ENCODE measurements at regions not wholly inside any gene's neighbourhood (a gene's known extent, or its start where the extent isn't known, plus 50 kb on each side); places are given as distances from the start of the nearest gene placed in this dataset.

GRCh38 chr1:234973426-234974250, 155.0 kb downstream of the TOMM20 start:
- DNase-seq (ENCODE audit: low read depth) = no peak

- no peak for DNase-seq (ENCODE audit: low read depth)
Measured at GRCh38 chr1:234972411-234973191, 156.0 kb downstream of the TOMM20 start.

- DNase-seq (ENCODE audit: low read depth) = no peak
Measured at GRCh38 chr1:234971586-234972297, 156.9 kb downstream of the TOMM20 start.

DNA sequence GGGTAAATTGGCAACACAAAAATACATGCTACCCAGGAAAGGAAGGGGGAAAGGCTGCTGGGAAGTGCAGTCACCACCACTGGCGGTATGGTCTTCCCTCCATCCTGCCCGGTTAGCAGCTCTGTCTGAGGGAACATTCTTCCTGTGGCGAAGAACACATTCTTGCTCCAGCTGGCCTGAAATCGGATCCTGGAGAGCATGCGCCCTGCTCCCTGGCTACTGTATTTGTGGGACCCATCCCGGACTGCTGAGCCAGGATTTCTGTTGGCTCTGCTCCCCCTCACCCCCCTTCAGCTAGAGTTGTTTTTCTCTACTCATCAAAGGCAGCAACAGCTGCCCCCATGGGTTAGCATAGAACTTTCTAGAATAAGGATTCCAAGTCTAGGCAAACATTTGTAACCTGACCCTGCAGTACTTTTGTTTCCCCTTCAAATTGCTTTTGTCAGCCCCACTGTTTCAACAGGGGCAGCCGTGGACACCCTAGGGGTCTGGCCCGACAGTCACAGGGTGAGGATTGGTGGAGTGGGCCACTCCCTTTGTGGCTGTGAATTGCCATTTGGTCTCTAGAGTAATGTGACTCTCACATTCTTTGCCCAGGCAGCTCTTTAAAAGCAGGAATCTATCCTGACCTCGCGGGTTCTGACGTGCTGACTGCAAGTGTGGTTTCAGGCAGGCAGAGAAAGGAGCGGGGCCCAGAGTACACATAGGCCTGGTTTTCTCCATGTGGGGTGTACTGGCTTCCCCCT, 157.7 kb downstream of the TOMM20 start:
- DNase-seq (ENCODE audit: low read depth) = no peak

DNA sequence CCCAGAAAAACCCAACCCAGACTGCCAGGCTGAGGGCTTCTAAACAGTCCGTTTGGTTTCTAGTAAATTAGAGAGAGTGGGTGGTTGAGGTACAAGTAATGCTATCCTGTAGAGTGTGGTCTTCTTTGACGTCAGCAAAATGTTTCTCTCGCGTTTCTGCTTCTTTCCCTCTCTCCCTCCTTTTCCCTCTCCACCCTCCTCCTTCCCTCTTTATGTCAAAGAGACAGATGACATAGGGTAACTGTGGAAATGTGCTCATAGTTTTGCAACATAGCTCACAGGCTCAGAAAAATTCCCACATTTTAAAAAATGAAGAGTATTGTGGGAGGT, 158.3 kb downstream of the TOMM20 start:
- DNase-seq (ENCODE audit: low read depth) = no peak

DNA sequence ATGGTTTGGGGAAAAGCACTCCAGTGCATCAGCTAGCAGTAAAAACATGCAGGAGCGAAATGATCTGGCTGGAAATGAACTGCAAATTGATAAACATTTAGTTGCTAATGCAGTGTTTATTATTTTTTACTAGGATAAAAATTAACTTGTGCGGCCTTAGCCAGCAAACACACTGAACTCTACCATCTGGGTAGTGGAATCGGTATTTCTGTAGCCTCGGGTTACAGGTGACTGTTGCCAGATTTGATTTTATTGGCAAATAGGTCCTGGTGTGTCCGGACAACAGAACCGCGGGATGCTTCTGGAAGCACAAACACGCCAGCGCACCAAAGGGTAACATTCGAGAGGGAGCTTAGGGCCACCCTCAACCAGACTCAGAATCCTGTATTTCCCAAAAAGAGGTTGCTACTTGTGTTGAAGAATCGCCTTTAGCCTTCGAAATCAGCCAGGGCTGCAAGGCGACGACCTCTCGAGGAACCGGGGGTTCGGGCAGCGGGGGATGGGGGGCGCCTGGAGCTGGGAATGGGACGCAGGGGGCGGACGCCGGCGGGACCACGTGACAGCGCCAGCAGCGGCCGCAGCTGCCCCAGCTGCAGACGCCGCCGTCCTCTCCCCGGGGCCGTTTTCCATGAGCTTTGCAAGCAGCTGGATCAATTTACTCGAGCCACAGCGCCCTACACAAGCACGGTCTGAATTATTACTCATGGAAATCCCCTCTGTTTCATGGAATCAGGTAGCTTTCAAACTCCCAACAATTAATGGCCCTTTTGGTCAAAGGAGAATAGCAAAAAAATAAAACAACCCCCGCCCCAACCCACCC, 158.8 kb downstream of the TOMM20 start:
- DNase-seq (ENCODE audit: low read depth) = no peak

GRCh38 chr1:234969011-234969441, 159.6 kb downstream of the TOMM20 start:
- DNase-seq (ENCODE audit: low read depth) = no peak

- no peak for DNase-seq (ENCODE audit: low read depth)
Measured at GRCh38 chr1:234968451-234968850, 160.2 kb downstream of the TOMM20 start.

DNA sequence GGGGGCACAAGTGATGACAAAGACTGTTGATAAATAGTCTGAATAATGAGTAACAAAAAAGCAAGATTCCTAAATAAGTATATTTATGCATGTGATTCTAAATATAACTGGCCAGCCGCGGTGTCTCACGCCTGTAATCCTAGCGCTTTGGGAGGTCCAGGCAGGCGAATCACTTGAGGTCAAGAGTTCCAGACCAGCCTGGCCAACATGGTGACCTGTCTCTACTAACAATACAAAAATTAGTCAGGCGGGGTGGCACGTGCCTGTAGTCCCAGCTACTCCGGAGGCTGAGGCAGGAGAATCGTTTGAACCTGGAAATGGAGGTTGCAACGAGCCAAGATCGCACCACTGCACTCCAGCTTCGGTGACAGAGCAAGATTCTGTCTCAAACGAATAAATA, 161.5 kb downstream of the TOMM20 start:
- no peak for DNase-seq (ENCODE audit: low read depth)

DNA sequence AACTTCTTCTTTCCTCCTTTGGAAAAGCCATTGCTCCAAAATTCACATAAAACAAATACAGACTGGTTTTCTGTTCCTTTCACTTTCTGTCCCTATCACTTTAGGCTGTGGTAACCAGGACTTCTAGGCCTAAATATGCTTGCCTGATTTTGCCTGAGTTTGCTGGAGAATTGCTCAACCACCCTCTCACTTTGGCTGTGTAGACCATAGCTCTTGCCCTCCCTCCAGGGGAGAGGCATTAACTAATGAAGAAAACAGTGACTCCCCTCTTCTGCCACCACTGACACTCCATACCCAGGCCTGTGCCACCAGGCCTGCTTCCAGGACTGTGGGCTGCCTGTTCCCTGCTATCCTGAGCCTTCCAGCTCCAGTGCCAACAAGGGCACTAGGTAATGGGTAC, 163.5 kb downstream of the TOMM20 start:
- no peak for DNase-seq (ENCODE audit: low read depth)

DNA sequence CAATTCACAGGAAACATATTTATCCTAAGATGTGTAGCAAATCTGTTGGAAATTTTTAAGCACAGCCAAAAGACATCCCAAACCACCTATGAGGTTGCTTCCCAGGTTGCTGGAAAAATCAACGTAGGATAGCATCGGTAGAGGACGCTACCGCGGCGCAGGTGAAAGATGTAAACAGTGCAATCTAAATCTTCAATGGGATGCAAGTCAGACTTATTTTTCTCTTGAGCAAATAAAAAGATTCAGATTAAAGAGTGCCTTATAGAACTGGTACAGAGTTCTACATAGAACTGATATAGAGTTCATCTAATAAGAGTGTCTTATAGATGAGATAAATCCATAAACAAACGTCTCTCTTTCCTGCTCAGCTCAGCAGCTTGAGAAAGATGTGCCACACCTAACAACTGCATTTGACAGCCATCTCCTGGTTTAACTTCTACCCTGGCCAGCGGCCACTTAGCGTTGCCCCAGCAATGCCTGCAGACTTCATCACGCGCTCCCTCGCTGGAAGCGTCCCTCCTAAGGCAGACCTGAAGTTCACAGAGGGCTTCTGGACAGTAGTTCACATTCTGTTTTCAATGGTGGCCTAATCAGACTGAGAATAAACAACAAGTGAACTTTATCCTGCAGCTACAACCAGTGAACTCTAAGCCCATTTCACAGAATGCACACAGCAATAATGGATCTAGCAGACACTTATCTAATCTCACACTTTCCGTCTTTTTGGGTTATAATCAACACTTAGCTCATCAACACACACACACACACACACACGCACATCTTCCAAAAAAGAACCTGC, 164.5 kb downstream of the TOMM20 start:
- no peak for DNase-seq (ENCODE audit: low read depth)

GRCh38 chr1:234963180-234963903, 165.3 kb downstream of the TOMM20 start:
- DNase-seq (ENCODE audit: low read depth) = peak; percentile 84

DNA sequence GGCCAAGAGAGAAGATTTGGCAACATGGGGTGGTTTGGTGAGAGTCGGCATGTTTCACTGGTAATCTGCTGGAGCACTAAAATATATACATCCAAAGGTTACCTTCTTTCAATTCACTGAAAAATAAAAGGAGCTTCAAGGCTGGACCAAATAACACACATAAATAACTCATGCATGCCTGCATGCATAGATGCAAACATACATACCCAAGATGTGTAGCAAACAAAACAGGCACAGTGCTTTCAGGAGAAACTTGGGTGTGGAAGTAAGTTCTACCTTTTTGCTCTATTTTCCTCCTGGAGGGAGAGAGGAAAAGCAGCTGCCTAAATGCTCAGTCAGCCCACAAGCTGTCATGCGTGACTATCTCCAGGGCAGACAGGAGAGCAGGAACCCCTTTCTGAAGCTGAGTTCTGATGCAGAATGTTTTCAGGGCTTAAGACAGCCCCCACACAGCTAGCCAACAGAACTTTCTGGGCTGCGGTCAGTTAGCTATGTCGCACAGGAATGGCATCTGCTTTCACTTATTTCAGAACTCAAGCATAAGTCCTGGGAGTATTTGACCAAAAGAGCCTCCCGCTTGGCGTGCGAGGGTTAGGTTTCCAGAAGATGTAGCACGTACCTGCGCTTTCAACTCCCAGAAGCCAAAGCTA, 166.2 kb downstream of the TOMM20 start:
- DNase-seq (ENCODE audit: low read depth) = no peak

DNA sequence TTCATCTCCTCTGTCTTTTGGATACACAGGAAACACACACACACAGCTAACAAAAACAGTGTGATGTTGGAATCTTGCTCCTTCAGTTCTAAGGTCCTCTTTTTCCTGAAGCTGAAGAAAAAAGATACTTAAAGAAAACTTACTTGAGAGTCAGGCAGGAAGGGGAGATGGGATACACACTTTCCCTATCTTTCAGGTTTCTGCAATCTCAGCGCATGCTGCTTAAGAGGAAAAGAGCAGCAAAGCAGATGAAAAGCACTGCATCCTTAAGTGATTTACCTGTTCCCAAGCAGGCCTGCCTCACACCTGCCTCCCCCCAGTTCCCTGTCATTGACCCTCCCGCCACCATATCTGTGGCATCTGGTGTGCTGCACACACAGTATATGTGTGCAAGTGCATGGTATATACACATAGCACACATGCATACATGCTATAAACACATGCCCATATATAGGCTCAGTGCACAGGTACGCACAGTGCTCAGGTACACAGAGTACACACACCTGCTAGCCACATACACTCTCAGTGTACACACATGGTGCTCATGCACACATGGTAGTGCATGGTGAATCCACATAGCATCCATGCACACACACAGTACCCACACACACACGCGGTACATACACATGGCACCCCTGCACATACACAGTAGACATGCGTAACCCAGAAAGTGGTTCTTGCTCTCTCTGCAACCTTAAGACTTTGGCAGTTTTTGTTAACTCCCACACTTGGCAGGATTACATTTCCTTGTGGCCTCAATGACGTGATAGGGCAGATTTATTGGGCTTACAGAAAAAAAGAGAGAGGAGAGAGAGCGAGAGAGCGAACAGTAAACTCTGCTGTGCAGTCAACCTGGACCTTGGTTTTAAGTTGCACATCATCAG, 166.9 kb downstream of the TOMM20 start:
- DNase-seq (ENCODE audit: low read depth) = no peak

- no peak for DNase-seq (ENCODE audit: low read depth)
Measured at GRCh38 chr1:234960722-234961455, 167.7 kb downstream of the TOMM20 start.

DNA sequence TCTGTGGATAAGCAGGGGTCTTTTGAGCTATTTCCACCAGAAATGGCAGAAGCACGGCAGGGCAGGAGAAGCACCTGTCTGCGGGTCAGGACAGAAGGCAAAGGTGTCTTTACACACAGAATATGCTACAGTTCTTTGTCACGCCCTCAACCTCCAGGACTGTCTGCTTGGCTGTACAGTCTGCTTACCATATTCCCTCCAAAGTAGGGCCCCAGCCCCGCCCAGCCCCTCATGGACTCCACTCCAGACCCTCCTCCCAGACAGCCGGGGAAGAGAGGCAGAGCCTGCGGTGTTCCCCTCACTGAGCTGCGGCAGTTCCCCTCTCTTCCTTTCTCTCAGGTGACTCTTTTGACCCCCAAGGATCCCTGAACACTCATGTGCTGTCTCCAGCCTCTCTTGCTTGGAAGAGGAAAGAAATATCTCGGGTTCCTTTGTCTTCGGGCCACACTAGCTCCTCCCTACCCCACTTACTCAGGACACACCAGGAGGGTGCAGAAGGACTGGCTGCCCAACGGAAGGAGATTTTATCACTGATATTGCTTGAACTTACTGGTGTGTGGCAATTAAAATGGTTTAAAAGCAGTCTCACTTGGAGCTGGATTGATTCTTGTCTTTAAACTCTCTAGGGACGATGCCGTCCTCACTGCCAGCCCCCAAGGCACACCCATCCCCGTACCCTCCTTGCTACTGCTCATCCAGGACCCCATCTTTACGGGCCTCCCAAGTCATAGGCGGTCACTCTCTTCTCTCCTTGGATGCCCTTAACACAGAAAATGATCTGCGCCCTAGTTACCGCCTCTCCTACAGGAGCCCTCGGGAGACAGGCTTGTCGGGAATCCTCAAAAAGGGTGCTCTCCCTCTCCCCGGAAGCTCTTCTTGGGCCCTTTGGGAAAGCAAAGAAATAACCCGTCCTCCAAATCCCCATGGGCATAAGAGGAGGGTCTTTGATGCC, 169.7 kb downstream of the TOMM20 start:
- DNase-seq (ENCODE audit: low read depth) = no peak
